ENCODE measurements at regions not wholly inside any gene's neighbourhood (a gene's known extent, or its start where the extent isn't known, plus 50 kb on each side); places are given as distances from the start of the nearest gene placed in this dataset.

- no peak for DNase-seq
These were observed 168.5 kb upstream of the FOXN2 start for GRCh38 chr2:48145845-48146452.

GRCh38 chr2:48146552-48146951 is 167.9 kb upstream of the FOXN2 start:
- no peak for DNase-seq

- no peak for DNase-seq
These were observed 166.8 kb upstream of the FOXN2 start for GRCh38 chr2:48147719-48148118.

DNA sequence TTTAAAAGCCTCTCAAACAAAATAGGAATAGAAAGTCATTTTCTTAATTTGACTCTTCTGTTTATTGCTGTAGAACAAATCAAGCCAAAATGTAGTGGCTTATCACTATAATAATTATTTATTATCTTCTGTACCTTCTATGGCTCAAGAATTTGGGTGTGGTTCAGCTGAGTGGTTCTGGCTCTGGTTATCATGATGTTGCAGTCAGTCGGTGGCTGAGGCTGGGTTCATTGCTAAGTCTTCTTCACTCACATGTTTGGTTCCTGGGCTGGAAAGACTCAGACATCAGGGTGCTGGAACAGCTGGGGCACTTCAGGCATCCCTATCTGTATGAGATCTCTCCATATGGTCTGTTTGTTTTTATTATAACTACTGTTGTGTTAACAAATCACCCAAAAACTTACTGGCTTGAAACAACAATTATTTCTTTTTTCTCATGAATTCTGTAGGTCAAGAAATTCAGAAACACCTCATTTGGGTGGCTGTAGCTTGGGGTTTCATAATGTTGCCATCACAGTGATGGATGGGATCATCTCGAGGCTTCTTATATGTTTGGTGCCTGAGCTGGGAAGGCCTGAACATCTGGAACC is 165.5 kb upstream of the FOXN2 start:
- no peak for DNase-seq

GRCh38 chr2:48157150-48157549 is 157.3 kb upstream of the FOXN2 start:
- no peak for DNase-seq

DNA sequence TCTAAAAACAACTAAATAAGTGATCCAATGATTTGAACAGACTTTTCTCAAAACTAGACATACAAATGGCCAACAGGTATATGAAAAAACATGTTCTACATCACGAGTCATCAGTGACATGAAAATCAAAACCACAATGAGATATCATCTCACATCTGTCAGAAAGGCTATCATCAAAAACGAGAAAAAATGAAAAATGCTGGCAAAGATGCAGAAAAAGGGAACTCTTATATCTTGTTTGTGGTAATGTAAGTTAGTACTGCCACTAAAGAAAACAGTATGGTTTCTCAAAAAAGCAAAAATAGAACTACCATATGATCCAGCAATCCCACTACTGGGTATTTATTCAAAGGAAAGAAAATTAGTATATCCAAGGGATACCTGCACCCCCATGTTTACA is 152.9 kb upstream of the FOXN2 start:
- no peak for DNase-seq

GRCh38 chr2:48162742-48163141 is 151.7 kb upstream of the FOXN2 start:
- no peak for DNase-seq

DNA sequence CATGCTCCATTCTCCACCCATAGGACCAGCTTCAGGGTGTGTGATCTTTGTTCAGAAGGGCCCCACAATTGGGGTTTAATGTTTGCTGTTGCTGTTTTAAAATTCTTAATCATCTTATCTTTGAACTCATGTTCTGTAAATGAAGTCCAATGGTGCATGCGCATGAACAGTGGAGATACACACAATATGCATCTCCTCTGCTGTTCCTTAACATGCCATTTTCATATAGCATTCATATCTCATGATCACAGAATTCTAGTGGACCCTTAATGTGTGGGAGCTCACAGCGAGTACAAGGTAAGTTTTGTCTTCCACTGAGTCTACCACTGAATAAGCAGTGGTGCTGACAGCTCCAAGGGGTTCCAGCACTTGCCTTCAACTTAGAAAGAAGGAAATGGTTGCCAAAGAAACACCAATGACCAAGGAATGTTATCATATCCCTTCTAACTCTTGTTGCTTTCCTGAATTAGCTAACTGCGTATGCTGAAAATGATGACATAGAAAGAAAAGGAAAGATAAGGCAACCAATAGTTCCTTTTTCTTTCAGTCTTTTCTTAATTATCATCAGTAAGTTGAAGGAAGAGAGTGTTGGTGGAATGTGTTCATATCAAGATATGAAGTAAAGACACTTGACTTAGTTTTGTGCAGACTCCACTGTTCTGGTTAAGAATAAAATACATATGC is 149.3 kb upstream of the FOXN2 start:
- no peak for DNase-seq

DNA sequence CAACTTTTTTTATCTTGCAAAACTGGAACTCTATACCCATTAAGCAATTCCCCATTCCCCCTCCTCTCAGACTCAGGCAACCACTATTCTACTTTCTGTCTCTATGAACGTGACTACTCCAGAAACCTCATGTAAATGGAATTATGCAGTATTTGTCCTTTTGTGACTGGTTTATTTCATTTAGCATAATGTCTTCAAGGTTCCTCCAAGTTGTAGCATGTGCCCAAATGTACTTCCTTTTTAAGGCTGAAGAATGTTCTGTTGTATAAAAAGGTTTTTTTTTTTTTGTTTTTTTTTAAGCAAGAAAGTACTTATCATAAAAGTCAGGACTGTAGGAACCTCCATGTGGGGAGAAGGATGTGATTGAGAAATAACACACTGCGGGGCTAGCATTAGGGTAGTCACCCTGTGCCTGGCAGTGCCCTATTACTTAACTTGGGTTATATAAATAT is 145.3 kb upstream of the FOXN2 start:
- DNase-seq, result no peak

- DNase-seq, result no peak
These were observed 144.2 kb upstream of the FOXN2 start for GRCh38 chr2:48170281-48170680.

- no peak for DNase-seq
These were observed 141.3 kb upstream of the FOXN2 start for GRCh38 chr2:48173141-48173540.

DNA sequence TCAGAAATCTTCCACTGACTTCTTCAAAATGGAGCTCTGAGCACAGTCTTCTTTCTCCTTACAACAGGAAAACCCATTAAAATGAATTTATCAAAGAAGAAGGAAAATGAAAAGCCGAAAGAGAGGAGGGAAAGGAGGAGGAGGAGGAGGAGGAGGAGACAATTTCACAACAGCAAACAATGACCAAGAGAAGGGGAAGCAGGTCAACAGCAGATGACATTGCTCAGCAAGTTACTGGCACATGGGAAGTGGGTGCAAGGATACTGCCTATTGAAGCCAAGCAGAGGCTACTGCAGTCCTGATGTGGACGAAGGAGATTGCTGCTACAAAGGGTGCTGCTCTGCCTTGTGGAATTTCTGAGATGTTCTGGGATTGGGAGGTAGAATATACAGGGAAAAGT is 140.0 kb upstream of the FOXN2 start:
- DNase-seq, result no peak

GRCh38 chr2:48175254-48175653 is 139.2 kb upstream of the FOXN2 start:
- no peak for DNase-seq

- DNase-seq, result no peak
These were observed 138.8 kb upstream of the FOXN2 start for GRCh38 chr2:48175656-48176055.

GRCh38 chr2:48176876-48177275 is 137.6 kb upstream of the FOXN2 start:
- DNase-seq, result no peak

GRCh38 chr2:48178611-48179010 is 135.9 kb upstream of the FOXN2 start:
- DNase-seq, result no peak

DNA sequence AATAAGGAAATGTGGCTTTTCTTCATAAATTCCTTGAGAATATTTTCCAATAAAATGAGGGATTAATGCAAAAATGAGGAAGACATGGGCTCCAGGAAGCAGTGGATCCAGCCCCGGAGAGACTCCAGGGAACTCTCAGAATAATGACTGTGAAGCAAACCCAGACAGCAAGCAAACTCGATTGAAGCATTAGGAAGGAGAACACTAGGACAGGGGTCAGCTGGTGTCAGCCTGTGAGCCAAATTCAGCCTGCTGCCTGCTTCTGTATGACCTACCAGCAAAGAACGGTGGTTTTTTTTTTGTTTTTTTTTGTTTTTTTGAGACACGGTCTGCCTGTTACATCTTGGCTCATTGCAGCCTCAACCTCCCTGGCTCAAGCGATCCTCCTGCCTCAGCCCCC is 133.9 kb upstream of the FOXN2 start:
- no peak for DNase-seq

DNA sequence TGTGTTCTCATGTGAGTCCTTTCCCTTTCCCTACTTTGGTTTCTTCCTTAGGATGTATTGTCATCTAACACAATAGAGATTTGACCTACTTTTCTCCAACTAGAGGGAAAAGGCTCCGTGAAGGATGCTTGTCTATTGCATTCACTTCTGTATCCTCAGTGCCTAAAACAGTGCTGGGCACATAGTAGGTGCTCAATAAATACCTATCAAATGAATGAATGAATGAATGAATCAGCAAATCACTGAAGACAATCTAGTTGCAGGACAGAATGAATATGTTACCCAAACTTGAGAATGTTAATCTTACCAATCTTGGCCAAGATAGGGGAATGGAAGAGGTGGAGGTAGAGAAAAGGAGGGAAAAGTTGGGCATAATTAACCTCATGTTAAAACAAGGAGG is 131.2 kb upstream of the FOXN2 start:
- no peak for DNase-seq

- DNase-seq, result no peak
These were observed 130.5 kb upstream of the FOXN2 start for GRCh38 chr2:48183991-48184390.

DNA sequence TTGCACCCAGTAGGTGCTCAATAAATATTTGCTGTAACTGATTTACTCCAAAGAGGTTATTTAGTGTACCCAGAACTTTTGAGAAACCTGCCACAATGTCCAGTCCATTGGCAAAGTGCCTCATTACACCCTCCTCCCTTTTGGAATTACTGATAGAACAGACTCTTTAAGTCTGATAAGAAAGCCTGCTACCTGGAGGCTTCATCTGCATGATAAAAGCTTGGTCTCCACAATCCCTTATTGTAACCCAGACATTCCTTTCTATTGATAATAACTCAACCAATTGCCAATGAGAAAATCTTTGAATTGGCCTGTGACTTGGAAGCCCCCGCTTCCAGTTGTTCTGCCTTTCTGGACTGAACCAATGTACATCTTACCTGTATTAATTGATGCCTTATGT is 127.0 kb upstream of the FOXN2 start:
- no peak for DNase-seq

DNA sequence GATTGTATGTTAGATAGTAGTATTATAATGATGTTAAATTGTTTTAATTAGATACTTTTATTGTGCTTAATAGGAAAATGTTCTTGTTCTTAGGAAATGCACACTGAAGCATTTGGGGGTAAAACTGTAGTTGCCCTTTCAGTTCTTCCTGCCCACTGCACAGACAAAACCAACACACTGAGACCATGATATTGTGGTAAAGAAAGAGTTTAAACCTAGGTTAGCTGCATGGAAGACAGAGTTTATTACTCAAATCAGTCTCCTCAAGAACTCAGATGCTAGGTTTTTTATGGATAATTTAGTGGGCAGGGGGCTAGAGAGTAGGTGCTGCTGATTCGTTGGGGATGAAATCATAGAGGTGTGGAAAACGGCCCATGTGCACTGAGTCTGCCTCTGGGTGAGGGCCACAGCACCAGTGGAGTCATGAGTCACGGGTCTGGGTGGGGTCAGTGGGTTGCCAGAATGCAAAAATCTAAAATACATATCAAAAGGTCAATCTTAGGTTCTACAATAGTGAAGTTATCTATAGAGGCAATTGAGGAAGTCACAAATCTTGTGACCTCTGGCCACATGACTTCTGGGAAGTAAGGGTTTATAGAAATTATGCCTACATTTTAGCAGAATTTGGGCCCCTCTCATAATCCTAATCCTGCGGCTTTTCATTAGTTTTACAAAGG is 124.8 kb upstream of the FOXN2 start:
- no peak for DNase-seq

DNA sequence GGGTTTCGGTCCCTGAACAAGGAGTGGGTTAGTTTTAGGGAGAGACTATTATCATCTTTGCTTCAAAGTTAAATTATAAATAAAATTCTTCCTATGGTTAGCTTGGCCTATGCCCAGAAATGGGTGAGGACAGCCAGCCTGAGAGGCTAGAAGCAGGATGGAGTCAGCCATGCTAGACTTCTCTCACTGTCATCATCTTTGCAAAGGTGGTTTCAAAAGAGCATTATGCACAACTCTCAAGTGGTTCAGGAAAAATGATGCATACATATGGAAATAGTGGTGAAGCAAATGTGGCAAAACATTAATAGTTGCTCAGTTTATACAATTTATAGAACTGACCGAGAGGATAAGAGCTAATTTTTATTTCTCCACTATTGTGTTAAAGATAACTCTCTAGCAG is 124.3 kb upstream of the FOXN2 start:
- DNase-seq, result no peak

GRCh38 chr2:48194641-48195040 is 119.8 kb upstream of the FOXN2 start:
- DNase-seq, result no peak

GRCh38 chr2:48195169-48195568 is 119.3 kb upstream of the FOXN2 start:
- no peak for DNase-seq

Data from NCI-H446 (cell line).